NCI-H2227 treated with DMSO at 0.1 percent for 48 hours (cell line): ENCODE measurements at regions not wholly inside any gene's neighbourhood (a gene's known extent, or its start where the extent isn't known, plus 50 kb on each side); places are given as distances from the start of the nearest gene placed in this dataset.

Source experiments
- DNase-seq: peaks from one replicate; lab custom pipeline; 2025; lab: John Stamatoyannopoulos, UW

DNA sequence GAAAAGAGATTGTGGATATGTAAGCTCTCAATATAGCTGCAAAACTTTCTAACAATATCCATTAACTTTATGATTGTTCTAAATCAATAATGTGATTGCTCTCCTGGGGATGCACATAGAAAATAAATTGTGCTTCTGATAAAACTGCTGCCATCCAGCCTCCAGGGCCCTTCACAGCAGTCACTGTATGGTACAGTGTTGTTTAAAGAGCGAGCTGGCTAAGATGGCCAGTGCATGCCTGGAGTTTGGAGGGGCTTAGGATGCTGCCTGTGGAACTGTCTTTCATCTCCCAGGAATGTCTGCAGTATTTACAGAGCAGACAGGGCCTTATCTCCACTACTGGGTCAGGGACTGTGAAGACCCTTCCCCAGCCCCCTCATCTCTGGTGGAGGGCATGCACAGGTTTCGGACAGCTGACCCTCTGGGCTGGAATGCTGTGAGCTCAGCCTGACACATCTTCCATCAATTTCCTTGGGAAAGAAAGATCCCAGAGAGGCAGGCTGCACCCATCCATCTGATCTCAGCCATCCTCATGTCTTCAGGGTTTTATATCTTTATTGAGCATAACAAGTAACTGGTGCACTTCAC is 137.0 kb downstream of the PLPP3 start:
- DNase-seq, result no peak

DNA sequence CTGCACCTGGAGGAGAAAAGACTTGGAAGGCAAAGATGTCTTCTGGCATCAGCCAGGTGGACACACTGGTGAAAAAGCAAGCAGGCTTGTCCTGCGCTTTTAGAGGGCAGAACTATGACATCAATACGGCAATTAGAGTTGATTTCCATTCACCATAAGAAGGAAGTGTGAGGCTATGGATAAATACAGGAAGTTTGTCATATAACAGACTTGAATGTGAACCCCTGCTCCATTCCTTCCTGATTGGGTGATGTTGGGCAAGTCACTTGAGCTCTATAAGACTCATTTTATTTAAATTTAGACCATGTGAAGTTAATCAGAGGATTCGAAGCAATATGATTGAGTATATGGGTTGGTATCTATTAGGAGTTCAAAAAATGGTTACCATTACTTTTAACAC is 137.8 kb downstream of the PLPP3 start:
- DNase-seq, result no peak

DNA sequence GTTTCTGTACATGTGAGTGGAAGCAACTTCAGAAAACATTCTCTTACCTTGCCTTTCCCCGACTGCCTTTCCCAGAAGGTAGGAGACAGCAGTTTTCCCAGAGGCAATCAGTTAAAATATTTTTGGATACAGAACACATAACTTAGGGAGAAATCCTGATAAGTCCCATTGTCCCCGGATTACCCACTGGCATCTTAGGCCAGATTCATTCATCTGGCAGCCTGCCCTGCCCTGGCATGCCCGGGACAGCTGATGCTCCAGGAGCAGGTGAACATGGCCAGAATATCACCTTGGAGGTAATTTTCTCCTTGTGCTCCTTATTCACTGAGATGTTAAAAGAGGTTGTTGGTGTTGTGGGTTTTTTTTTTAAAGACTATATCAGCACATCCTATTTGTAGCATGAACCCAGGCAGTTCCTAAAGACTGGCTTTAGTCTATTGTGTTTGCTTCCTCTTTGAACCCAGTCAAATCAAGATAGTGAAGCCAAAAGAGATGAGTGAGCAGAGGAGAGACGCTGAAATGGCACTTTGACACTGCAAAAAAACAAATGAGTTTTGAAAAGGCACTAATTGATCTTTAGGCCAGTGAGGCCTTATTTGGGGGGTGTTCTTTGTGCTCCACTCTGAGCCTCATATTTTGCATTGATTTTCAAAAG is 139.6 kb downstream of the PLPP3 start:
- no peak for DNase-seq

DNA sequence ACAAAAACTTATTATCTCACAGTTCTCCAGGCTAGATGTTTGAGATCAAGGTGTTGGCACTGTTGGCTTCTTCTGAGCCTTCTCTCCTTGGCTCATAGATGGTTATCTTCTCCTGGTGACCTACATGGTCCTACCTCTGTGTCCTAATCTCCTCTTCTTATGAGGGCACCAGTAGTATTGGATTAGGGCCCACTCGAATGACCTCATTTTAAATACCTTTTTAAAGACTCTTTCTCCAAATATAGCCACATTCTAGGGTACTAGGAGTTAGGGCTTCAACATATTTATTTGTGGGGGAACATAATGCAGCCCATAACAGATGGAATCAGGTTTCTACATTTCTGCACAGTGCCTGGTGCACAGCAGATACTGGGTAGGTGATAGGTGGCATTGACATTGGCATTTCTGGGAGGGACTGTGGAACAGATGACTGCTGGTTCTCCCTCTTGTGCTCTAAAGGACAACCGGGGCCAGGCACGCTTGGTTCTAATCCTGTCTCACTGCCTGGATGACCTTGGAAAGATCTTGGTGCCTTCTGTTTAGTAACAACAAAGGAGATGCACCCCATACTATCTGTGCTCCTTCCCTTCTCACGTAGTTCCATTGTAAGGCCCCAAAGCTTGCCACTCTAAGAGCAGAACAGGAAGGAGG is 140.3 kb downstream of the PLPP3 start:
- no peak for DNase-seq

DNA sequence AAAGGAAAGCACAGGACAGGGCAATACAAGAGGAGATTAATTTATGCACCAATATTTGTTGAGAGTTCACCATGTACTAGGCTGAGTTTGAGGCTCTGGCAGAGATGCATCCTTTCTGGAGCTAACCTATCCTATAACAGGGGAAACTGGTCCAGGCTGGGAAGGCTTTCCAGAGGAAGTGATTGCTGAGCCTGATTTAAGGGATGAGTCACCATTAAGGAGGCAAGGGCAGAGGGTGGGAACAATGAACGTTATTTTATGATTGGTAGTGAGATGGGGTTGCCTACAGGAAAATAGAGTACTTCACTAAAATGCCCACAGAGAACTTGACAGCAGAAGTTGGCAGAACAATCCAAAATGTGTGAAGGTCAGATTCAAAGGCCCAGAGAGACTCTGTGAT is 141.4 kb downstream of the PLPP3 start:
- DNase-seq, result no peak

DNA sequence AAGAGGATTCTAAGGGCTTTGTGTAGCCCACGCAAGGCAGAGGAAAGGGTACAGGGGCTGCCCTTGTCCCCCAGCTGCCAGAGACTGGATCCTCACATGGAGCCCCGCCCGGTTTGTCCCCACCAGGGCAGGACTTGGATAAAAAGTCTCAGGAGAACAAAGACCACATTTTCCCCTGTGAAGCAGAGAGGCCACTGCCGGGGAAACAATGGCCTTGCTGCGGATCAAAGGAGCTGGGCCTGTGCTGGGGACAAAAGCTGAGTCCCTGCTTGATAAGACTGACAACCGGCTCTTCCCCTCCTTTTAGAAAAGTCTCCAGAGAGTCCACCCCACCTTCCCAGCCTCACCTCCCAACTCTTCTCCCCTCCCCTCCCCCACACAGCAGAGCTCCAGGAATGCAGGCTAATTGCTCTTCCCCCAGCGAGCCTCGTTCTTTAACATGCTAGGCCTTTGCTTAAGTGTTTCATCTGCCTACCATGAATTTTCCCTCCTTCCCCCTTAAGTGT is 142.4 kb downstream of the PLPP3 start:
- DNase-seq, result no peak

DNA sequence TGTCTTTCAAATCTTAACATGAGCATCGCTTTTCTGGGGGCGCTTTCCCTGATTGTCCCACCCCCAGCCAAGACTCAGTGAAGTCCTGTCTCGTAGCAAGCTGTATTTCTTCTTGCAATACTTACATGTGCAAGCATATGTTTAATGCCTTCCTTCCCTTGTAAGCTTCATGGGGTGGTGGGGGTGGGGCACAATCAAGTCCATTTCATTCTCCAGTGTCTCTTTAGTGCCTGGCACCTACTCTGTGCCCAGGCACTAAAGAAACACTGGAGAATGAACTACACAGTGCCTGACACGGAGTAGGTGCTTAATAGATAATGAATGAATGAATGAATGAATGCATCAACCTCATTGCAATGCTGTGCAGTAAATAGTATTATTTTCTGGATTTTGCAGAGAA is 143.1 kb downstream of the PLPP3 start:
- DNase-seq, result peak; percentile 42

GRCh38 chr1:56435434-56436262 is 143.7 kb downstream of the PLPP3 start:
- DNase-seq, result peak; percentile 42

- DNase-seq, result no peak
Observed at GRCh38 chr1:56434740-56435139, 144.6 kb downstream of the PLPP3 start.

DNA sequence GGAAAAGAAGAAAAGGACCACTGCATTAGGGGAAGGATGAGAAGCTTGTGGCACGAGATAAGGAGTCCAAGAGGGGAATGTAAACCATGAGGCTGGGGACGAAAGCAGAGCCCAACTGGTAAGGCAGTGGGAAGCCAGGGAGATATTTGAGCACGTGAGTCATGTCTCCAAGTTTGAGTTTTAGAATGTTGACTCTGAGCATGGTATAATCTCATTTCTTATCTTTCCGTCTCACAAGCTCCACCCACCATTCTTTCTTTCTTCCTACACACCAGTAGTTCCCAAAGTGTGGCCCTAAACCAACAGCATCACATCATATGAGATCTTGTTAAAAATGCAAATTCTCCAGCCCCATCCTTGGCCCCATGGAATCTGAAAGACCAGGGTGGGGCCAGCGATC is 145.3 kb downstream of the PLPP3 start:
- DNase-seq, result no peak

- no peak for DNase-seq
Observed at GRCh38 chr1:56433056-56433577, 146.2 kb downstream of the PLPP3 start.

DNA sequence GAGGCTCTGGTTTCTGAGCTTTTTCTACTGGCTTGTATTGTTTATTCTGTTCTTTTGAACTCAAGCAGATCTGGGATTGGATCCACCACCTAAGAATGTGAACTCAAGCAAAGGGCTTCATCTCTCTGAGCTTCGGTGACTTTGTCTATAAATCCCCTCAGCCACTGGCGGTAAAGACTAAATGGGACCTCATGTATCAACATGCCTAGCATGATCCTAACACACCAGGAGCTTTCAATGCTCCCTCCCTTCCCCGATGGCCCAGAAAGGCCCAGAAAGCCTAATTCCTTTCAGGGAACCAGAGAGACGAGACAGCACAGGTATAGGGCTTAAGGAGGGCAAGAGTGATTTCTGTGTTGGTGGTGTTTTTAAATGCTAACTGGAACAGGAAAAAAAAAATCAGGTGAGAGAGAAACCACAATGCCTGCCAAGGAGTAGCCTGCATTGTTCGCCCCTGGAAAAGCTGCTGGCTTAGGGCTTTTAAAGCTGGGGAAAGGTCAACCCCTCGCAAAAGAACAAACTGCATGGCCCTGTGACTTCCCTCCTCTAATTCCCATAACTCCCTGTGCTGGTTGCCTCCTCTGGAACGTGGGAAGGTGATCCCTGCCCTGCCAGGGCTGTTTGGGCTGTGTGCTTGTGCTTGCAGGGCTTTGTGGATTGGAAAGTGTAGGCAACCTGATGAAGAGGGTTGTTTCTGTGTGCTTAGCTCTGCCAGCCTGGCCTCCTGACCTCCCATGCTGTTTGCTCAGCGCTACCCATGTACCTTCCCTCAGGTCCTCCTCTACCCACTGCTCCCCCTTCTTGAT is 147.0 kb downstream of the PLPP3 start:
- DNase-seq, result no peak

DNA sequence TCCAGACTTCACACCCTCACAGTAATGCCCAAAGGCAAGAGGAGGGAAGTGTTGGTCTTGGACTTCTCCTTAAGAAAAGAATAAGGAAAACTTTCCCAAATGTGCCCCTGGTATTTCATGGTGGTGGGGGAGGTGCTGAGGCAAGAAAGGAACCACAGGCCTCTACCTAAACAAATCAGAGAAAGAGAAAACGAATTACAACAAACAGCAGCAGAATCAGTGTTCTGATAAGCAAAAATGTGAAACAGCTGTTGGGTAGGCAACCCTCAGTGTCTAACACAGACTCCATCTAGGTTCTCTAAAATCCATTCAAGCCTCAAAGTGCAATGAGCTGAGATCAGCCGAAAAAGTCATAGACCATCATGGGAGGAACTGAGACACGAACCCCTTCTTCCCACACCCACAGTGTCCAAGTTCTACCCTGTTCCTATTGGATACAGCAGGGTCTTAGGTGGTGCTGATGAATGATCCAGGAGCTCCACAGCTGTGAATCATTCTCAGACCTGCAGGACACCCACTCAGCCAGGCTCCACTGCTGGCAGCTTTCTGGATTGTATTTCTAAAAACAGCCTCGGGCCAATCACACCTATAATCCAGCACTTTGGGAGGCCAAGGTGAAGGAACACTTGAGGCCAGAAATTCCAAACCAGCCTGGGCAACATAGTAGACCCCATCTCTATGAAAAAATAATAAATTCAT is 149.1 kb downstream of the PLPP3 start:
- DNase-seq, result no peak

DNA sequence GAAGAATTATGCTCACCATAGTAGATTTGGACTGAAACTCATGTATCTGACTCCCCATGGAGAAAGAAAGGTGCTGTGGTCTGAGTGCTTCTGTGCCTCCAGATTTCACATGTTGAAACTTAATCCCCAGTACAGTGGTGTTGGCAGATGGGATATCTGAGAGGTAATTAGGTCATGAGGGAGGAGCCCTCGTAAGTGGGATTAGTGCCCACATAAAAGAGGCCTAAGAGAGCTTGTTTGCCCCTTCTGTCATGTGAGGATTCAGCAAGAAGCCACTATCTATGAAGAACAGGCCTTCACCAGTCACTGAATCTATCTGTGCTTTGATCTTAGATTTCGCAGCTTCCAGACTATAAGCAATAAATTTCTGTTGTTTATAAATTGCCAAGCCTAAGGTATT is 150.1 kb downstream of the PLPP3 start:
- DNase-seq, result no peak

DNA sequence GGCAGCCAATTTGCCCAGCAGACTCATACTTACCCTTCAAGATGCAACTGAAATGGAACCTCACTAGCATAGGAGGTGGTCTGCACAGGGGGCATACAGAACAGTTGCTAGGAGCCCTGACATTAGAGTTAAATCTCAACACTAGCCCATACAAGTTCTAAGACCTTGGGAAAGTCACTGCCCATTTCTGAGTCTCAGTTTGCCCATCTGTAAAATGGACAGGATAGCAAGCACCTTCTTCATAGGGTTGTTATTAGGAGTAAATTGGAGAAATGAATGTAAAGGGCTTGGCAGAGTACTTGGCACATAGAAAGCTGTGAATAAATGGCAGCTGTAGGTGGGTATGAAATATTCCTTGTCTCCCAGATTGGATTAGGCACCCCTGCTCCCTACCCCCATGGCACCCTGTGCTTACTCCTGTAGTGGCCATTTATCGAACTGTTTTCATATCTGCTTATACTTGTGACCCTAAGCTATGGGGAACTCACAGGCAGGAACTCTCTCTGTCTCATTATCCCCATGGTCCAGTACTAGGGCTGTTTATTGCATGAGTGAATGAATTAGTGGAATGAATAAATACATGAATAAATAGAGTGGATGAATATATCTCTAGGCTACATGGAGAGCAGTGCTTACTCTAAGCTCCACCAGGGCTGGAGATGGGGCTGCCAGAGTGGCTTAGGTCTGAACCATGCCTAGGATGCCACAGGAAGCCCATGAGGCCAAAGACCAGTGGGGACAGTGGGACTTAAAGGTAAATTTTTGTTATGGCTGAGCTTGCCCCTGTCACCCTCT is 152.6 kb downstream of the PLPP3 start:
- DNase-seq, result no peak

DNA sequence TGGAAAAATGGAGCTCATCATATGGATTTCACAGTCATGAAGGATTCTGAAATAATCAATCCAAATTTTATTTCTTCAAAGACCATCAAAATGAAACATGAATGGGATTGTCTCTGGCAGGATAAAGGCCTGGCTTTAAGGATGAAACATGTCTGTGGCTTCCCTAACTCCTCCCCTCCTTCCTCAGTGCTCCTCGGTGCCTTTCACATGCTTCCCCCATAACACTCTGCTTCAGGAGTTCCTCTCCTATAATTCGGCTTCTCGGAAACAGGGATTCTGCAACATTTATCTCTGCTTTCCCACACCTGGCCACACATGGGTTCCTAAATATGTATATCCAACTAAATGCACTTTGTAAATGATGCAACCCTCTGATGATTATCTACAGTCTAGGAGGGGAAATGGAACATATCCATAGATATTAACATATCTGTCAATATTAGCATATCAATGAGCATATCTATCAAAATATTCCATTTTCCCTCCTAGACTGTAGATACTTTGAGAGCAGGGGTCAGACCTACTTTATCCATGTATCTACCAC is 153.8 kb downstream of the PLPP3 start:
- no peak for DNase-seq

DNA sequence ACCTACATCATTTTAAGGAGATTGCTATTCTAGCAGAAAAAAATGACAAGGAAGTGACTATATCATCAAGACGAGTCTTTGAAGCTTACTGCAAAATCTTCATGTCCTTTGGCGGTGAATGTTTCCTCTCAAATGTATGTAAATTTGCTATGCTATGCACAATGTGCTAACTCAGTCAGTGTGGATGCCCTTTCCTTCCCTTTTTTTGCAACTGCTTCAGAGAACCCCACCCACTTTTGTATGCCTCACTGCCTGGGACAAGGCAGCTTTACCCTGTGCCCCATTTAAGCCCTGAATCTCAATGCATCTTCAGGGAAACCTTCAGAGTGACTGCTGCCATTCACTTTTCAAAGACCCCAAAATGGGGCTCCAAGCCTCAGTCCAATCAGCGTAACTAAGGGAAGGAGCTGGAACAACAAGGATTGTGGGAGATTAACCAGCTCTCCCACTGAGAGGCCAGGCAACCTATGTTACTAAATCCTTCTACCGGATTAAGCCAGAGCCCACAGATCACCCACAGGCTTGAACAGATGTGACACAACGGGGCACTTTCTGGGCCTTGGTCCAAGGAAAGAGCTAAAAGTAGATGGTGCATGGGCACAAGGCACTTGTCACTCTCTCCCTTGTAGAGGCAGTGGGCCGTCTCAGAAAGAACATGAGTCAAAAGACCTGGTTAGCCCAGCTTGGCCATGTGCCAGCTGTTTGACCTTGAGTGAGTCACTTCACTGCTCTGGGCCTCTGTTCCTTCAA is 154.4 kb downstream of the PLPP3 start:
- DNase-seq, result no peak

GRCh38 chr1:56423716-56424115 is 155.6 kb downstream of the PLPP3 start:
- DNase-seq, result no peak

- no peak for DNase-seq
Observed at GRCh38 chr1:56418151-56418631, 161.2 kb downstream of the PLPP3 start.
